Fibroblast of villous mesenchyme (primary cell): ENCODE measurements at regions not wholly inside any gene's neighbourhood (a gene's known extent, or its start where the extent isn't known, plus 50 kb on each side); places are given as distances from the start of the nearest gene placed in this dataset.

Experiments
- DNase-seq: peaks from one replicate; pipeline ENCODE4 v3.0.0-alpha.2; 2010; ENCODE audit warnings: low read depth
- H3K4me3 ChIP-seq: 2 replicates; pipeline ENCODE4 v1.5.1; 2011; ENCODE audit warnings: low read depth, mild to moderate bottlenecking, low read length
- CTCF ChIP-seq: IDR thresholded peaks from 2 replicates; pipeline ENCODE4 v1.5.1; 2012; ENCODE audit warnings: low read depth, mild to moderate bottlenecking, low read length; ENCODE audit not compliant: insufficient read depth

- DNase-seq: peak; percentile 47
- no peak overlapping the region for H3K4me3 ChIP-seq
- TF ChIP-seq CTCF: no peak
These were observed 258.2 kb downstream of the PPP1R2C start for GRCh38 chrX:42519666-42520231.

GRCh38 chrX:42515939-42516338 is 262.0 kb downstream of the PPP1R2C start:
- no peak for TF ChIP-seq CTCF
- no peak overlapping the region for H3K4me3 ChIP-seq
- DNase-seq: peak; percentile 14

GRCh38 chrX:42505016-42505415 is 272.9 kb downstream of the PPP1R2C start:
- no peak overlapping the region for H3K4me3 ChIP-seq
- DNase-seq: no peak
- TF ChIP-seq CTCF: no peak

- no peak overlapping the region for H3K4me3 ChIP-seq
- no peak for DNase-seq
- TF ChIP-seq CTCF: no peak
These were observed 278.3 kb downstream of the PPP1R2C start for GRCh38 chrX:42499620-42500019.

- H3K4me3 ChIP-seq: no peak overlapping the region
- no peak for TF ChIP-seq CTCF
- DNase-seq: no peak
These were observed 280.6 kb downstream of the PPP1R2C start for GRCh38 chrX:42497356-42497755.

- no peak for DNase-seq
These were observed 281.7 kb downstream of the PPP1R2C start for GRCh38 chrX:42496239-42496638.

More at GRCh38 chrX:42496239-42496638, 281.7 kb downstream of the PPP1R2C start:
- no peak overlapping the region for H3K4me3 ChIP-seq
- TF ChIP-seq CTCF: no peak
